H1 (cell line): ENCODE measurements at regions not wholly inside any gene's neighbourhood (a gene's known extent, or its start where the extent isn't known, plus 50 kb on each side); places are given as distances from the start of the nearest gene placed in this dataset.

Experiments used
- CTCF ChIA-PET: fragments of 300-600 bp; sonication (Branson Sonifier 250); formaldehyde crosslinking; loops from one replicate; lab custom pipeline; 2021; ENCODE audit not compliant: partially characterized antibody; lab: Charles Lee
- POLR2A ChIA-PET: fragments of 300-600 bp; sonication (Branson Sonifier 250); formaldehyde crosslinking; loops from one replicate; lab custom pipeline; 2021; ENCODE audit warnings: inconsistent platforms; ENCODE audit not compliant: partially characterized antibody; lab: Charles Lee
- DNase-seq, 2 experiments: peaks; one replicate each; pipeline versions ENCODE4 v3.0.0 to v3.0.0-alpha.2; 2010 to 2022; ENCODE audit warnings: low spot score in 2 of 2, low read depth in 1 of 2, mixed read lengths in 1 of 2
- FAIRE-seq: peaks from 2 replicates; lab custom pipeline; 2011; peaks lifted over from hg19 to GRCh38; lab: Jason Lieb, UNC
- H2AFZ ChIP-seq: 2 replicates; pipeline ENCODE4 v1.8.1; 2012; ENCODE audit warnings: low read length, inconsistent platforms
- H2AK5ac ChIP-seq: 2 replicates; pipeline ENCODE4 v1.6.1; 2013; ENCODE audit warnings: low read depth, low read length
- H2BK120ac ChIP-seq: replicated peaks from 2 replicates; pipeline ENCODE3; 2013; ENCODE audit warnings: low read depth, low read length, inconsistent platforms
- H2BK12ac ChIP-seq: 2 replicates; pipeline ENCODE4 v1.6.1; 2013; ENCODE audit warnings: low read depth, low read length
- H2BK15ac ChIP-seq: 2 replicates; pipeline ENCODE4 v1.6.1; 2013; ENCODE audit warnings: low read length
- H2BK20ac ChIP-seq: 2 replicates; pipeline ENCODE4 v1.6.1; 2013; ENCODE audit warnings: low read length
- H2BK5ac ChIP-seq: 2 replicates; pipeline ENCODE4 v1.6.1; 2013; ENCODE audit warnings: low read depth, low read length
- H3K14ac ChIP-seq: 2 replicates; pipeline ENCODE4 v1.6.1; 2013; ENCODE audit warnings: inconsistent platforms; ENCODE audit not compliant: insufficient read length
- H3K18ac ChIP-seq: 2 replicates; pipeline ENCODE4 v1.6.1; 2013; ENCODE audit warnings: low read length; ENCODE audit errors: extremely low read depth
- H3K23ac ChIP-seq: 2 replicates; pipeline ENCODE4 v1.6.1; 2013; ENCODE audit warnings: inconsistent platforms; ENCODE audit not compliant: insufficient read length
- H3K23me2 ChIP-seq: 2 replicates; pipeline ENCODE4 v1.6.1; 2013; ENCODE audit warnings: low read depth, low read length
- H3K27ac ChIP-seq: 2 replicates; pipeline ENCODE4 v1.6.1; 2011; ENCODE audit warnings: low read depth, low read length, inconsistent platforms
- H3K27me3 ChIP-seq, 4 experiments: replicated peaks in 1 of 4; 1 replicate in 1 of 4; 2 replicates in 3 of 4; pipeline versions ENCODE4 v1.6.1 to v1.8.1; 2011 to 2013; ENCODE audit warnings: low read length in 3 of 4, mild to moderate bottlenecking in 3 of 4, inconsistent platforms in 2 of 4, mixed read lengths in 2 of 4, moderate library complexity in 1 of 4; ENCODE audit not compliant: control insufficient read depth in 3 of 4, insufficient read depth in 3 of 4; ENCODE audit errors: extremely low read depth in 1 of 4
- H3K36me3 ChIP-seq, 4 experiments: 2 replicates each; pipeline versions ENCODE4 v1.6.1 to v1.8.1; 2011 to 2013; ENCODE audit warnings: mild to moderate bottlenecking in 4 of 4, low read length in 3 of 4, moderate library complexity in 2 of 4, control low read depth in 1 of 4, inconsistent platforms in 1 of 4; ENCODE audit not compliant: insufficient read depth in 4 of 4, control insufficient read depth in 2 of 4
- H3K4ac ChIP-seq: replicated peaks from 2 replicates; pipeline ENCODE3; 2013; ENCODE audit warnings: low read length, low read depth, mixed read lengths, inconsistent platforms; ENCODE audit not compliant: insufficient read length
- H3K4me1 ChIP-seq, 4 experiments: replicated peaks in 1 of 4; 1 replicate in 1 of 4; 2 replicates in 3 of 4; pipeline versions ENCODE4 v1.6.1 to v1.8.1; 2011 to 2013; ENCODE audit warnings: low read length in 3 of 4, inconsistent platforms in 2 of 4, mixed read lengths in 1 of 4; ENCODE audit not compliant: insufficient read depth in 4 of 4, control insufficient read depth in 3 of 4
- H3K4me2 ChIP-seq, 2 experiments: 2 replicates each; pipeline versions ENCODE4 v1.6.1 to v1.8.1; 2011 to 2013; ENCODE audit warnings: low read depth in 2 of 2, low read length in 2 of 2, control low read depth in 1 of 2, inconsistent platforms in 1 of 2, mild to moderate bottlenecking in 1 of 2; ENCODE audit not compliant: insufficient read depth in 1 of 2
- H3K4me3 ChIP-seq, 4 experiments: fragments of 200-600, 300-600 bp in 1 of 4; sonication (generic), shearing (Covaris generic), sonication (Bioruptor Twin) in 1 of 4; 2 replicates each; pipeline versions ENCODE4 v1.5.1 to v1.8.1; 2011 to 2016; ENCODE audit warnings: low read length in 4 of 4, low read depth in 3 of 4, control low read depth in 2 of 4, inconsistent platforms in 2 of 4, mild to moderate bottlenecking in 2 of 4, mixed read lengths in 1 of 4, moderate library complexity in 1 of 4; ENCODE audit not compliant: insufficient read depth in 2 of 4; ENCODE audit errors: extremely low read depth in 1 of 4
- H3K56ac ChIP-seq: replicated peaks from 2 replicates; pipeline ENCODE3; 2013; ENCODE audit warnings: low read depth, mild to moderate bottlenecking, mixed read lengths, low read length, inconsistent platforms; ENCODE audit not compliant: insufficient read length
- H3K79me1 ChIP-seq: 2 replicates; pipeline ENCODE4 v1.6.1; 2013; ENCODE audit warnings: low read depth, low read length, control low read depth
- H3K79me2 ChIP-seq, 2 experiments: 2 replicates each; pipeline versions ENCODE4 v1.6.1 to v1.8.1; 2012 to 2013; ENCODE audit warnings: low read length in 2 of 2, mild to moderate bottlenecking in 2 of 2, inconsistent platforms in 1 of 2; ENCODE audit not compliant: insufficient read depth in 2 of 2, control insufficient read depth in 1 of 2
- H3K9ac ChIP-seq, 4 experiments: replicated peaks in 1 of 4; 1 replicate in 1 of 4; 2 replicates in 3 of 4; pipeline versions ENCODE4 v1.6.1 to v1.8.1; 2011 to 2013; ENCODE audit warnings: low read depth in 3 of 4, low read length in 3 of 4, control low read depth in 2 of 4, mild to moderate bottlenecking in 2 of 4, moderate library complexity in 2 of 4, inconsistent platforms in 1 of 4; ENCODE audit errors: extremely low read depth in 1 of 4
- H3K9me3 ChIP-seq, 2 experiments: 2 replicates each; pipeline versions ENCODE4 v1.6.1 to v1.8.1; 2012 to 2013; ENCODE audit warnings: mild to moderate bottlenecking in 2 of 2, moderate library complexity in 2 of 2, control low read depth in 1 of 2, inconsistent platforms in 1 of 2, low read depth in 1 of 2, low read length in 1 of 2, mixed read lengths in 1 of 2; ENCODE audit not compliant: insufficient read depth in 2 of 2
- H4K20me1 ChIP-seq, 2 experiments: replicated peaks in 1 of 2; 2 replicates each; pipeline versions ENCODE3 to v1.8.1; 2011 to 2013; ENCODE audit warnings: inconsistent platforms in 2 of 2, low read length in 2 of 2, mild to moderate bottlenecking in 1 of 2; ENCODE audit not compliant: insufficient read depth in 2 of 2, control insufficient read depth in 1 of 2
- H4K5ac ChIP-seq: 2 replicates; pipeline ENCODE4 v1.6.1; 2013; ENCODE audit warnings: low read length, low read depth, mixed read lengths, inconsistent platforms; ENCODE audit not compliant: insufficient read length
- H4K8ac ChIP-seq: 2 replicates; pipeline ENCODE4 v1.8.0; 2013; ENCODE audit warnings: mild to moderate bottlenecking, moderate library complexity, low read length, inconsistent platforms; ENCODE audit not compliant: insufficient read depth; ENCODE audit errors: extremely low read depth
- H4K91ac ChIP-seq: replicated peaks from 2 replicates; pipeline ENCODE3; 2013; ENCODE audit warnings: low read length, mixed read lengths, inconsistent platforms; ENCODE audit not compliant: insufficient read length
- CBX5 ChIP-seq: fragments of 300-800, 300-1000 bp; sonication (generic); IDR thresholded peaks from 2 replicates; pipeline ENCODE4 v1.7.1; 2016; ENCODE audit warnings: antibody characterized with exemption, low read length, low read depth
- CHD2 ChIP-seq: IDR thresholded peaks from 2 replicates; pipeline ENCODE4 v1.6.1; 2012; ENCODE audit warnings: low read length, improper control_type of control experiment
- JUN ChIP-seq: IDR thresholded peaks from 2 replicates; pipeline ENCODE4 v1.6.1; 2011; ENCODE audit warnings: low read depth, mild to moderate bottlenecking, improper control_type of control experiment, low read length
- RBBP5 ChIP-seq: IDR thresholded peaks from 2 replicates; pipeline ENCODE4 v1.7.1; 2012; ENCODE audit warnings: low read depth, mild to moderate bottlenecking, inconsistent platforms, low read length, moderate library complexity, borderline replicate concordance
- WGBS, 2 experiments: shearing (Covaris generic) in 1 of 2; methylation state at CpG; one replicate each; pipeline versions ENCODE4 v1.1.6 to v1.1.7; 2013 to 2015; ENCODE audit warnings: low lambda C conversion rate in 2 of 2, mixed read lengths in 2 of 2, inconsistent platforms in 1 of 2, low coverage in 1 of 2, missing lambda C conversion rate in 1 of 2; ENCODE audit not compliant: insufficient replicate concordance in 2 of 2, insufficient coverage in 1 of 2, insufficient read length in 1 of 2; ENCODE audit errors: extremely low coverage in 1 of 2, missing lambda C conversion rate in 1 of 2; 5-methylcytosine and 5-hydroxymethylcytosine counted together

DNA sequence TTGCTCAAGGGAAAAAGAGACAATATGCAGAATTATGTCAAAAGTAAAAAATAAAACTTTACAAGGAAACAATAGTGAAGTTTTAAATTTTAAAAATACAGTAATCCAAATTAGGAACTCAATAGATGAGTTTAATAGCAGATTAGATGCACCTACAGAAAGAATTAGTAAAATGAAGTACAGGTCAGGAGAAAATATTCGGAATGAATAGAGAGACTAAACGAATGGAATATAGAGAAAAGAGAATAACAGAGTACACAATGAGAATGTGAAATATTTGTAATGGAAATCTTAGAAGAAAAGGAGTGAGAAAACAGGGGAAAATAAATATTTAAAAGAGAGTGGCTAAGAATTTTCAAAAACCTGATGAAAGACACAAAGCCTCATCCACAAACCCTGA is 275.7 kb upstream of the MMADHC start:
- no peaks in the 10 kb centered on the region for H3K23me2 ChIP-seq
- H2BK20ac ChIP-seq: no peak overlapping the region
- DNase-seq: no peak
- no peaks in the 10 kb centered on the region for H3K9me3 ChIP-seq
- 86% methylated on average over 2 of the region's 2 CpGs; no CpG with 5 or more reads in 1 of the 2 experiments for WGBS, 2 experiments
- no peak overlapping the region for H3K56ac ChIP-seq
- H2BK120ac ChIP-seq: no peak overlapping the region
- no peaks in the 10 kb centered on the region for H4K20me1 ChIP-seq
- no peak overlapping the region for H2BK5ac ChIP-seq
- no peak for FAIRE-seq
- H2BK15ac ChIP-seq: no peak overlapping the region
- no peak overlapping the region for H3K4me2 ChIP-seq
- no peaks in the 10 kb centered on the region for H3K36me3 ChIP-seq
- H3K4me3 ChIP-seq: no peak overlapping the region
- CTCF ChIA-PET: no interaction called here
- H4K91ac ChIP-seq: no peak overlapping the region
- H3K4me1 ChIP-seq: no peaks in the 10 kb centered on the region
- no peak overlapping the region for H3K9ac ChIP-seq
- no peak overlapping the region for H4K8ac ChIP-seq
- no peak overlapping the region for H3K14ac ChIP-seq
- TF ChIP-seq RBBP5: no peak
- TF ChIP-seq CHD2: no peak
- no peak for TF ChIP-seq JUN
- TF ChIP-seq CBX5: no peak
- TF ChIP-seq, all 59 proteins: peak for 0
- Histone ChIP-seq H3K23ac (no peak overlapping the region), H2AK5ac (no peak overlapping the region), H4K5ac (no peak overlapping the region), H3K79me2 (no peaks in the 10 kb centered on the region), H3K79me1 (no peaks in the 10 kb centered on the region), H3K27me3 (no peaks in the 10 kb centered on the region), H2BK12ac (no peak overlapping the region), H3K4ac (no peak overlapping the region), H3K27ac (no peak overlapping the region), H2AFZ (no peak overlapping the region), H3K18ac (no peak overlapping the region)
- POLR2A ChIA-PET: no interaction called here
